Upper lobe of left lung (tissue), 4 donors: ENCODE measurements at regions not wholly inside any gene's neighbourhood (a gene's known extent, or its start where the extent isn't known, plus 50 kb on each side); places are given as distances from the start of the nearest gene placed in this dataset.

Experiments
- CTCF ChIP-seq, 6 experiments: fragments of 450-650 bp in 4 of 6; fragments of 200-600 bp in 2 of 6; sonication (generic) in 2 of 6; IDR thresholded peaks; one replicate each; pipeline ENCODE4 v1.5.1; 2016 to 2019; ENCODE audit warnings: antibody characterized with exemption in 6 of 6
- EP300 ChIP-seq, 4 donors: sonication (generic); formaldehyde crosslinking; IDR thresholded peaks; one replicate each; pipeline ENCODE4 v1.5.1; 2017; ENCODE audit warnings: antibody characterized with exemption in 4 of 4, control low read depth in 2 of 4
- POLR2A ChIP-seq, 4 donors: fragments of 450-650 bp; IDR thresholded peaks; one replicate each; pipeline ENCODE4 v1.5.1; 2016 to 2017; ENCODE audit warnings: antibody characterized with exemption in 4 of 4, mild to moderate bottlenecking in 2 of 4

- no peak for TF ChIP-seq CTCF (IDR thresholded peaks at IDR 0.05)
- no peak for TF ChIP-seq EP300 (IDR thresholded peaks at IDR 0.05)
- no peak for TF ChIP-seq POLR2A (IDR thresholded peaks at IDR 0.05)
Observed at GRCh38 chr4:180641495-180641894, 1601.7 kb upstream of the TENM3 start.
